GM12874 (cell line): ENCODE measurements at regions not wholly inside any gene's neighbourhood (a gene's known extent, or its start where the extent isn't known, plus 50 kb on each side); places are given as distances from the start of the nearest gene placed in this dataset.

Experiments
- CTCF ChIP-seq: IDR thresholded peaks from 2 replicates; pipeline ENCODE4 v1.5.1; 2011; ENCODE audit warnings: low read depth, mild to moderate bottlenecking, control low read depth, low read length, moderate library complexity; ENCODE audit not compliant: insufficient read depth

DNA sequence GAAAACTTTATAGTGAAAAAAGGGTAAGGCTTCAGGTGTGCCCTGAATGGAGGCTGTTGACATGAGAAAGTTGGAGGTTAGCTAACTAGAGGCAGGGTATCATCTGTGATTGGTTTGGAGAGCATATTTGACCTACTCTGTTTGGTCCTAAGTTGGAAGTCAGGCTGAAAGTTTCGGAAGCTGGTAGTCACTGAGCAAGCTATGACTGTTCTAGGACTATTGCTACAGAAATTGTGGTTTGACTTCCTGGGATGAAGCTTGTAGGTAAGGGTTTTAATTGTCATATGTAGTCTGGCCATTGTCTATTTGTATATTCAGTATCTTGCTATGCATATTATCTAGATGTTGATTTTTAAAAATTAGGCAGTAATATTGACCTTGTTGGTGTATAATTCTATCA lies 565.0 kb downstream of the TMEM135 start:
- no peak for TF ChIP-seq CTCF

DNA sequence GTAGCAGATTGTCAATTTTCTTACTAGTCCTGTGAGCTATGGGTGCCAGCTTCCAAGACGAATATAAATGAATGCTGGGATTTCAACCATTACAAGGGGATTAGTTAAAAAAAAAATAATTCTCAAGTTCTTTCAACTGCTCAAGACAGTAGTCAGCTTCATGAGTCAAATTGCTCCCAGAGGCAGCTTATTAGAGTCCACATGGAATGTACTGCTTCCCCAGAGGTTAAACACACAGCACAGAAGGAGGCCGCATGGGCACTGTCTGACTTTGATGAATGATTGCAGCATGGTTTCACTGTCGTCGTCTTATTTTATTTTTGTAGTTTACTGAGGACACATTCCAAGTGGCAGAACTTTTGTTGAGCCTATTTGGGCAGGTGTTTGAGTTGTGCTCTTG lies 563.2 kb downstream of the TMEM135 start:
- TF ChIP-seq CTCF: no peak

- TF ChIP-seq CTCF: no peak
These were observed 560.0 kb downstream of the TMEM135 start for GRCh38 chr11:87597725-87598124.

DNA sequence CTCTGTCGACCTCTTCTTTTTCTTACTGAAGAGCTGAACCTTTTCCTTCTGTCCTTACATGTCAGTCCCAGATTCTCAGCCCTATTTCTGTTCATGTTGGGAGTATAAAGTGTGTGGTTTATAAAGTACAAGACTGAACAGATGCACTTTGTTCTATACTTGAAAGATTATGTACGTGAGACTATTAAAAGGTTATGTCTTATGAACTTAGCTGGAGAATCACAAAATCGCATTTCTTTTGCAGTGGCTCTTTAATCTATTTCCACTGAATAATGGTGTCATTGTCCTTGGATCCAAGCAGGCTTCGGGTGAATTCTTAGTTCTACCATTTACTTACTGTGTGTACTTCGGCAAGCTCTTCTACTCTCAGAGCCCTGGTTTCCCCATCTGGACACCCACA lies 558.4 kb downstream of the TMEM135 start:
- no peak for TF ChIP-seq CTCF

DNA sequence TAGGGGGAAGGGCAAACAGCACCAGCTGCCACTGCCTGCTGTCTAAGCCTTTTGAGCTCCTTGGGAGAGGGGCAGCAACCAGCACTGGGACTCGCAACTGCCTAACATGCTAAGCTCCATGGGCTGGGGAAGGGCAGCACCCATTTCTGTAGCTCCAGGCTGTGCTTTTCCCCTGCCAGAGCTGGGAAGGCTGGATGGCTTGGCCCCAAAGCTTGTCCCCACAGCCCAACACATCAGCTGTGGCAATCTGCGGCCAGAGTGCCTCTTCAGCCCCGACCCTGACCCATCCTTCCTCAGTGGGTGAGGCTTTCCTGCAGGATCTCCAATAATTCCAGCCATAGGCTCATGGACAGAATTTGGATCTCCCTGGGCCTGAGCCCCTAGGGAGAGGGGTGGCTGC lies 551.3 kb downstream of the TMEM135 start:
- no peak for TF ChIP-seq CTCF

DNA sequence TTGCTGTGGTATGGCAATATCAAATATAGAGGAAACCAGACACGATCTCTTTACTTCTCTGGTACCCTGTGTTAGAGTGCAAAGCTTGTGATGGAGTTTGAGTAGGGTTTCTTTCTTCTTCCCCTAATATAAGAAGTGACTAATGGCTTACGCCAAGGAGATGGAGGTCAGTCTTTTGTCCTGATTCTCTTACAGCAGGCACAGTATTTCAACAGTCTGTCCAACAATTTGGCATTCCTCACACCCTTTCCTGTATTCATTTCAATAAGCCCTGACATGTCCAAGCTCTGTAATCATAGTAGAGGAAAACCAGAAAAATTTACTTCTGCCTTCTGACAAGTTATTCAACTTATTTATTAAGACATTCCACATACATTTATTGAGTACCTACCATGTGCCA lies 546.2 kb downstream of the TMEM135 start:
- TF ChIP-seq CTCF: no peak

DNA sequence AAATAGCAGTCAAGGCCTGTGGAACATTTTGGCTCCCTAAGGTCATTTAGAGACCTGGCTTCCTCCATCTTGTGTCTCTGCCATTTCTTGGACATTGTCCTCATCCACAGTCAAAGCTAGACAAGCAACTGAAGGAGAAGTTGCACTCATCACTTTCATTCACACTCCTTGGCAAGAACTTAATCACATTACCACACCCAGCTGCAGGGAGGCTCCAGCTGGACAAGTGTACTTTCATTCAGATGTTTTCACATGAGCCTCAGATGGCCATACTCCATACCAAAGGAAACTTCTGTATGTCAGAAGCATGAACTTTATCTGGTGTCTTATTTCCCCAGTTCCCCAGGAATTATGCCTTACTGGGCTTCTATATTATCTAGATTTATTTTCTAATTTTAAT lies 537.4 kb downstream of the TMEM135 start:
- no peak for TF ChIP-seq CTCF

GRCh38 chr11:87574193-87574592 lies 536.5 kb downstream of the TMEM135 start:
- no peak for TF ChIP-seq CTCF
